GM19324 (cell line): ENCODE measurements at regions not wholly inside any gene's neighbourhood (a gene's known extent, or its start where the extent isn't known, plus 50 kb on each side); places are given as distances from the start of the nearest gene placed in this dataset.

ENCODE experiments used
- ATAC-seq: cut with Tn5 transposase; IDR thresholded peaks from one replicate; pipeline ENCODE4 v1.9.1; 2021; ENCODE audit warnings: mild to moderate bottlenecking, moderate library complexity; ENCODE audit not compliant: unreplicated experiment, low FRiP score

GRCh38 chr15:91593653-91594052 lies 259.9 kb upstream of the SLCO3A1 start:
- ATAC-seq, result no peak

GRCh38 chr15:91599261-91599660 lies 254.2 kb upstream of the SLCO3A1 start:
- no peak for ATAC-seq

GRCh38 chr15:91603384-91604080 lies 250.0 kb upstream of the SLCO3A1 start:
- no peak for ATAC-seq

DNA sequence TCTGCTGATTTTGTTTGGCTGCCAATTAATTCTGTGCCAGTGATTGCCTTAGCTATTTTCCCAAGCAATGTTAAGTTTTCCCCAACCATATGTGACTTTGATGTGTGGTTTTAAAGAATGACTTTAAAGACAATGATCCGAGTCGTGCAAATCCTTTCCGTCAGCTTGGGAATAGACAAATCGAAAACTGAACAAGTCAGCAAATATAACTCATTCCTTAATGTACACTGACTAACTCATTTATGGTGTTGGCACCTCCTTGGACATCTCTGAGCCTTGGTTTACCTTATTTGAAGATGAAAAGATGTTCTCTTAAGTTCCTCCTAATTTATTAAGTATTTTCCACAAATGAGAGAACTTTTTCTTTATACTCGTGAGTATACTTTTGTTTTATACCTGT lies 249.4 kb upstream of the SLCO3A1 start:
- ATAC-seq, result no peak

DNA sequence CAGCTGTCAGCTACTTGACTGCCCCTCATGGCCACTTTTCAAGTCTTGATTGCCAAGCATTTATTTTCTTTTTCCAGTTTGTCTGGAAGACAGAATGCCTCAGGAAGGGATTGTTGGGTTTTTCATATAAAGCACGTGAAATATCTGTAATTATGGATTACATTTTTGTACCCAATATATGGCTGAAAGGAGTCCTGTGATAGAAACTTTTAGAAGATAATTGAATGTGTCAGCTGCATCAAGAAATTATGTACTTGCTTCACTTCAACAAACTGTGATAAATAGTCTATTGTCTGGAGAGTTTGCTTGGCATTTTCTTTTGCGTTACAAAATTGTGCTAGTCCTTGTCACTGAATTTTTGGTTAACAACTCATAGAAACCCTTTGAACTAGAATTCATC lies 247.9 kb upstream of the SLCO3A1 start:
- ATAC-seq, result no peak

DNA sequence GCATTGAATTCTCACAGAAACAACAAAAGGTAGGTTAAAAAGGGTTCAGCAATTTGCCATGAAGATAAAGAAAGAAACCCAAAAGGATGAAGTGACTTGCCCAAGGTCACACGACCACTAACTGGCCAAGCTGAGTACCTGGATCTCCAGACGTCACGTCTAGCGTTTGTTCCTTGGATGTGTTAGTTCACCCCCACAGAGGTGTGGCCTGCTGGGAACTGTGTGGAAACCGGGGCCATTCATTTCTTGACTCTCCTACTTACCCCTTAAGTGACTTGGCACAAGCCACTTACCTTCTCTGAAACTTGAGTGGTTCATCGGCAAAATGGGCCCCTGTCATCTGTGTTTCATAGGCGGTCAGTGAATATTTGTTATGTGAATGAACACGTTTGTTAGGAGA lies 244.3 kb upstream of the SLCO3A1 start:
- no peak for ATAC-seq

DNA sequence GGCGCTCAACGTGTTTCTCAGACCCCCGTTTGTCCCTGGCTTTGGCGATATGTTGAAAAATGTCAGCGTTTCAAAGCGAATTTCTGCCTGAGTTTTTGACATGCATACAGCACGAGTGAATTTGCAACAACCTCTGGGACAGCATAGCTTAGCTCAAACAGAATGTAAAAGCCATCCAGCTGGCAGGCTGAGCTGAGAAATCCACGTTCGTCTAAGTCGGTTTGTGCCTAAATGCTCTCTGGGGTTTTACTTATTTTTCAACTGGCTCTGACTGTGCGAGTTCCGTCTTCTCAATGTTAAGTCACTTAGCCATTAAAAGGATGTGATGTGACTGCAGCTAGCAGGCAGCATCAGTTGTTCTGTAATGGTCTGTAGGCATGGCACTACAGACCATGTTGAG lies 243.5 kb upstream of the SLCO3A1 start:
- no peak for ATAC-seq

DNA sequence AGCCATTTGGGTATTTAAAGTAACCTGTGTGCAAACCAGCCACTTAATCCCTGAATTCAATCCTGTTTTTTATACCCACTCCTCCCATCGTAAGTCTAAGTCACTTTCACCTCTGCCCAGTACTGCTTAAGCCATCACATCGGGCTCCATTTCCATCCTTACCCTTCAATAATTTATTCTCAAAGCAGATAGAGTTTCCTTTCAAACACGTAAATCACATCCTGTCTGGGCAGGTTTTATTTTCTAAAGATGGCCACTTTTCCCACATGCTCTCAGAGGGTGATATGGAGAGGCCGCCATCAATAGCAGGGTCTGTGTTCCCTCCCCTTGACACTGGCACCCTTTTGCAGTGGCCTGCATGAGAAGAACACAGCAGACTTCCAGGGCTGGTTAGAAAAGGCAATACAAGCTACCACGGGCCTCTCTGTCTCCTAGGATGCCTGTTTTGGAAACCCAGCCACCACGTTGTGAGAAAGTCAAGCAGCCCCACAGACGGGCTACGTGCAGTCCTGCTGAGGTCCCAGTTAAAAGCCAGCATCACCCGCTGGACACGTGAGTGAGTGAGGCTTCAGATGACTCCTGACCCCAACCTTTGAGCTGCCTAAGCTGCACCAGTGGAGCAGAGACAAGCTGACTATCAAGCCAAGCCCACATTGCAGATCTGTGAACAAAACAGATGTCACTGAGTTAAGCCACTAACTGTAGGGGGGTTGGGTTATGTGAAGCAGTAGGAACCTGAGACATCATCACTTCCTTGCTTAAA lies 241.8 kb upstream of the SLCO3A1 start:
- ATAC-seq, result no peak

- ATAC-seq, result no peak
Observed at GRCh38 chr15:91620229-91620628, 233.3 kb upstream of the SLCO3A1 start.

- ATAC-seq, result no peak
Observed at GRCh38 chr15:91622235-91622634, 231.3 kb upstream of the SLCO3A1 start.

DNA sequence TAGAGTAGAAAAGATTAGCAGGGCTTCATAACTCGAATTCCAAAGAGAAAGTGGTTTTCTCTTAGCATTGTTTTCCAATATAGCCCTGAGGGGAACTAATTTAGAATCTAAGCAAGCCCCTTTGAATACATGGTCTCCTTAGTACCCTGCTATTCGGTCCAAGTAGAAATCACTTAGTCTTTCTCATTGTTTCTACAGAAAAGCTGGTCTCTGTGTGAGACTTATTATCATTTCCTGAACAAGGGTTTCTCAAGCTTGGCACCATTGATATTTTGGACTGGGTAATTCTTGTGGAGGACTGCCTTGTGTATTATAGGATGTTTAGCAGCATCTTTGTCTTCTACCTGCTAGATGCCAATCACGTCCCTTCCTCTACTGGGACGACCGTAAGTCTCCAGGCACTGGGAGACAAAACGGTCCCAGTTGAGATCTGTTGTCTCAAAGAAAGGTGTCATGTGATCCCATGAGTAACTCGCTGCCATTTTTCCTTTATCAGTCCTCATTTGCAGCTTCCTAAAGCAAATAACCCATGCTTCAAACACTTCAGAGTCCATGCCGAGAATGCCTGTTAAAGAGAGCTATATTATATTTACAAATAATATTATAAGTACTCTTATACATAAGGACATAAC lies 230.7 kb upstream of the SLCO3A1 start:
- no peak for ATAC-seq

GRCh38 chr15:91624353-91624968 lies 229.0 kb upstream of the SLCO3A1 start:
- ATAC-seq, result no peak

GRCh38 chr15:91625506-91625905 lies 228.0 kb upstream of the SLCO3A1 start:
- ATAC-seq, result no peak

DNA sequence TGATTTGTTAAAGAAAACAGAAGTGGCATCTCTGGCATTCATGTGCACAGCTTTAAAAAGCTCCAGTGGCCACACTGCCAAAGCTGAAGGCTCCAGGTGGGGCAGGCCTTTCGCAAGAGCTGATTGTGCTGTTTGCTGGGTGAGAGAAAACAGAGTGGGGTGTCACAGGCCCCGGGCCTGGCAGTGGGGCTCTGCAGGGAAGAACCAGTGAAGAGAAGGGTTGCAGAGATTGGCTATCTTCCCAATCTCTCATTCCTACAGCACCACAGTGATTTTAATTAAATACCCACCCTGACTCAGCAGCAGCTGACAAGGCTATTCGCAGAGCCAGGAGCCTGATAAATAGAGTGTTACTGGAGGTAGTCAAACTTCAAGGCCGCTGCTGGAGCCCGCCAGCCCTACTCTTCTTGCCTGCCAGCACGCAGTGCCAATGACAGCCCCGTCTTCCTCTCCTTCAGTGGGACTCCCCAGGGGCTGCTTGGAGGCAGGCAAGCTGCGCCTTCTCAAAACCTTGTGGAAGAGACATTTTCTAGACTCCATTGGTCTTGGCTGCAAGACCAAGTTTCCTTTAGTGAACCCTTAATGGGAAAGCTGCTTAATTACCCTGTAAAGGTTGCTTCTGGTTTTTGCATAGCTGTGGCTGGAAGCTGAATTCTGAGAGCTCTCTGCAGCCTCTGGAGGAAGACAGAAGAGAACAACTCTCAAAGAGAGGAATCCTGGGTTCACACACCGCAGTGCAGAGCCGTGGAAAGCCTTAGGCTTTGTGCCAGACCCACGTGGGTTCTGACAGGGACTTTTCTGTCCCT lies 225.8 kb upstream of the SLCO3A1 start:
- no peak for ATAC-seq

GRCh38 chr15:91630090-91630489 lies 223.4 kb upstream of the SLCO3A1 start:
- ATAC-seq, result no peak

DNA sequence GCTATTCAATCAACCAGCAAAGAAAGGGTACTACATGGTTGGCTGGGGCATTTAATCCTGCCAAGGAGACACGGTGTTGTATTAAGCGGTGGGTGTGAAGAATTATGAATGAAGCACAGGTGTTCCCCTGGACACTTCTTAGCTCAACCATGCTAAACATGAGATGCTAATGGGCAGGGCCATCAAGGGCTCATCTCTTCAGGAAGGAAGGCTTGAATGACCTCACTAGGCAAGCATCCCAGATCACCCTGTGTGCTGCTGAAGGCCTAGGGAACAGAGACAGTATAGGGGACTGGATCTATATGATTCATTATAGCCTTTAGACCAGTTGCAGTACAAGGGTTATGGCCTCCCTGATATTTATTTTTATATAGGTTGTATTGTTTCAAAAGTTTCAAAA lies 221.3 kb upstream of the SLCO3A1 start:
- ATAC-seq, result no peak

GRCh38 chr15:91632981-91633380 lies 220.5 kb upstream of the SLCO3A1 start:
- no peak for ATAC-seq

DNA sequence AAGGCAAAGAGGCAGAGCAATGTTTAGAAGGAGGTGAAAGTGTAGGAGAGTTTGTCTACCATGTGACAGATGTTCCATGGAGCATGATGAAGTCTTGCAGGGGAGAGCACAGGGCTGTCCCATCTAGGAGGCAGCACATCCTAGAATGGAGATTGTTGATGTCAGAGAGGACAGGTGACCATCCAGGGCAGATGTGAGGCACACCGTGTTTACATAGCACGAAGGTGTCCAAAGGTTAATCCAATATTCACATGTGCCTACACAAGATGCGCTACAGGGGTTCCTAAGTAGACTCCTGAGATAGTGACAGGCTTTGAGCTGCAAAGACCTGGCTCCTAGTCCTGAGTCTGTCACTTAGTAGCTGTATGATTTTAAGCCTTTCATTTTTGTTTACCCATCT lies 219.3 kb upstream of the SLCO3A1 start:
- no peak for ATAC-seq

GRCh38 chr15:91635080-91635479 lies 218.4 kb upstream of the SLCO3A1 start:
- no peak for ATAC-seq

DNA sequence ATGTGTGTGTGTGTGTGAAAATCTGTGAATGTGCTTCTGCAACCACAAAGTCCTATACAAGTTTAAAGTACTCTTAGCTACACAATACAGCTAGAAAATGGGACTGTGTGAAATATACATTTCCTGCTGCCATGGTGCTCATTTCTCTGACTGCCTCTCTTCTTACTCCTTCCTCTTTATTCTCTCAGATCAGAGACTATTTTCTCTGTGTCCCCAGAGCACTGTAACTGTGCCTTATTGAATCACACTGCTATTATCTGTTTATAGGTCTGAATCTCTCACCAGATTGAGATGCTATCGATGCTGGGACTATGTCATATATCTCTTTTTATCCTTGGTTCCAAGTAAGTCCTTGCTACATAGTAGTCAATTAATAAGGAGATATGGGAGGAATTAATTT lies 217.9 kb upstream of the SLCO3A1 start:
- no peak for ATAC-seq

DNA sequence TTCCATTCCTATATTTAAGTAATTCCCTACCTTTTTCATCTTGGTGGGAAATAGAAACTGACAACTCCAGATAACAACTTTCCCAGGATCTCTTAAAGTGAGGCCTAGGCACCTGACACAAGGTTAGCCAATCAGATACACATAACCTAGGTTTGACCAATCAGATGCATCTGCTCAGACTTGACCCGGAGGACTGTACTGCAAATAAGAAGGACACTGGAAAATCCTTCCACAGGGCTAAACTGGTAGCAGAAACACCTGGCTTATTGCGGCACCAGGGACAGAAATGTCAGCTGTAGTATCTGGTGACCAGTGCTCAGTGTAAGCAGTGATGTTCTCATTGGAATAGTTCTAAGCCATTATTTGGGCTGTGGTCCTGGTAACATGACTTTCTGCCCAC lies 204.5 kb upstream of the SLCO3A1 start:
- no peak for ATAC-seq
